ENCODE measurements at regions not wholly inside any gene's neighbourhood (a gene's known extent, or its start where the extent isn't known, plus 50 kb on each side); places are given as distances from the start of the nearest gene placed in this dataset.
"Not testable (repeated sequence)": the region's sequence is repeated elsewhere in the genome, so short reads cannot be mapped to it uniquely, and the experiment has no call there.

- Histone ChIP-seq H3K4me1 (no peaks in the 10 kb centered on the region), H3K9me3 (no peaks in the 10 kb centered on the region), H3K36me3 (no peaks in the 10 kb centered on the region), H3K4me3 (ENCODE audit: low read depth, low read length) (no peak overlapping the region), H3K27me3 (no peaks in the 10 kb centered on the region)
- no peak for TF ChIP-seq CTCF (IDR thresholded peaks at IDR 0.05; ENCODE audit: low read depth, low read length)
- no peak for DNase-seq
Measured at GRCh38 chr2:199197448-199197847, 260.3 kb downstream of the SATB2 start.

GRCh38 chr2:199196686-199197085 is 261.1 kb downstream of the SATB2 start:
- H3K9me3 ChIP-seq, result no peaks in the 10 kb centered on the region
- DNase-seq, result no peak
- no peak for TF ChIP-seq CTCF (IDR thresholded peaks at IDR 0.05; ENCODE audit: low read depth, low read length)

GRCh38 chr2:199195927-199196502 is 261.7 kb downstream of the SATB2 start:
- TF ChIP-seq CTCF (IDR thresholded peaks at IDR 0.05; ENCODE audit: low read depth, low read length), result no peak
- no peaks in the 10 kb centered on the region for H3K36me3 ChIP-seq
- H3K4me1 ChIP-seq, result no peaks in the 10 kb centered on the region
- H3K9me3 ChIP-seq, result no peaks in the 10 kb centered on the region
- H3K27me3 ChIP-seq, result no peaks in the 10 kb centered on the region
- H3K4me3 ChIP-seq (ENCODE audit: low read depth, low read length), result no peak overlapping the region
- DNase-seq, result no peak

More at GRCh38 chr2:199196686-199197085, 261.1 kb downstream of the SATB2 start:
- Histone ChIP-seq H3K4me1 (no peaks in the 10 kb centered on the region), H3K4me3 (ENCODE audit: low read depth, low read length) (no peak overlapping the region), H3K27me3 (no peaks in the 10 kb centered on the region), H3K36me3 (no peaks in the 10 kb centered on the region)

- Histone ChIP-seq H3K4me1 (no peaks in the 10 kb centered on the region), H3K27me3 (no peaks in the 10 kb centered on the region), H3K4me3 (ENCODE audit: low read depth, low read length) (no peak overlapping the region), H3K9me3 (no peaks in the 10 kb centered on the region), H3K36me3 (no peaks in the 10 kb centered on the region)
- no peak for DNase-seq
- no peak for TF ChIP-seq CTCF (IDR thresholded peaks at IDR 0.05; ENCODE audit: low read depth, low read length)
Measured at GRCh38 chr2:199191461-199191860, 266.3 kb downstream of the SATB2 start.

- Histone ChIP-seq H3K4me3 (ENCODE audit: low read depth, low read length) (no peak overlapping the region), H3K36me3 (no peaks in the 10 kb centered on the region), H3K4me1 (no peaks in the 10 kb centered on the region), H3K27me3 (no peaks in the 10 kb centered on the region), H3K9me3 (no peaks in the 10 kb centered on the region)
- no peak for DNase-seq
- no peak for TF ChIP-seq CTCF (IDR thresholded peaks at IDR 0.05; ENCODE audit: low read depth, low read length)
Measured at GRCh38 chr2:199189229-199189628, 268.5 kb downstream of the SATB2 start.

GRCh38 chr2:199186301-199186751 is 271.4 kb downstream of the SATB2 start:
- H3K4me3 ChIP-seq (ENCODE audit: low read depth, low read length), result no peak overlapping the region
- DNase-seq, result no peak
- H3K36me3 ChIP-seq, result no peaks in the 10 kb centered on the region
- H3K9me3 ChIP-seq, result no peaks in the 10 kb centered on the region
- no peaks in the 10 kb centered on the region for H3K27me3 ChIP-seq
- TF ChIP-seq CTCF (IDR thresholded peaks at IDR 0.05; ENCODE audit: low read depth, low read length), result no peak
- H3K4me1 ChIP-seq, result no peaks in the 10 kb centered on the region

- not testable (repeated sequence) for H3K9me3 ChIP-seq; H3K36me3 ChIP-seq; H3K4me1 ChIP-seq; H3K4me3 ChIP-seq (ENCODE audit: low read depth, low read length); H3K27me3 ChIP-seq; DNase-seq
Measured at GRCh38 chr2:199185174-199185573, 272.6 kb downstream of the SATB2 start.

Data from BE2C (cell line).